Endothelial cell of umbilical vein (primary cell): ENCODE measurements at regions not wholly inside any gene's neighbourhood (a gene's known extent, or its start where the extent isn't known, plus 50 kb on each side); places are given as distances from the start of the nearest gene placed in this dataset.

Experiments used
- BruUV-seq: library from RNA; stranded (reverse); fragments of 400-500 nt; replicated peaks from 2 replicates; lab custom pipeline; 2021; lab: Mats Ljungman, UMichigan
- CTCF ChIA-PET: fragments of 300-600, 350-600 bp; sonication (Branson Sonifier 250); formaldehyde crosslinking; loops from one replicate; lab custom pipeline; 2021; ENCODE audit warnings: antibody characterized with exemption, inconsistent platforms; lab: Charles Lee
- POLR2A ChIA-PET: fragments of 300-600, 350-600 bp; sonication (Branson Sonifier 250); formaldehyde crosslinking; loops from one replicate; lab custom pipeline; 2021; ENCODE audit warnings: antibody characterized with exemption, inconsistent platforms; lab: Charles Lee
- DNase-seq: peaks from one replicate; pipeline ENCODE4 v3.0.0-alpha.2; 2011; ENCODE audit warnings: low read depth, low spot score
- FAIRE-seq: peaks from 2 replicates; lab custom pipeline; 2011; peaks lifted over from hg19 to GRCh38; lab: Jason Lieb, UNC
- H2AFZ ChIP-seq: 2 replicates; pipeline ENCODE4 v1.6.0; 2012; ENCODE audit warnings: low read depth, low read length, control low read depth, inconsistent platforms
- H3K27ac ChIP-seq: 2 replicates; pipeline ENCODE4 v1.5.1; 2011; ENCODE audit warnings: low read depth, mild to moderate bottlenecking, control low read depth, low read length, moderate library complexity; ENCODE audit not compliant: insufficient read depth
- H3K27me3 ChIP-seq, 2 experiments: 2 replicates each; pipeline versions ENCODE4 v1.6.0 to v1.6.1; 2011; ENCODE audit warnings: low read length in 2 of 2, mixed read lengths in 1 of 2; ENCODE audit not compliant: control insufficient read depth in 2 of 2, insufficient read depth in 2 of 2
- H3K36me3 ChIP-seq, 2 experiments: 2 replicates in 1 of 2; 3 replicates in 1 of 2; pipeline ENCODE4 v1.5.1; 2011; ENCODE audit warnings: low read length in 2 of 2, mild to moderate bottlenecking in 1 of 2, moderate library complexity in 1 of 2; ENCODE audit not compliant: control insufficient read depth in 2 of 2, insufficient read depth in 2 of 2; ENCODE audit errors: extremely low read depth in 1 of 2
- H3K4me1 ChIP-seq: 3 replicates; pipeline ENCODE4 v1.5.1; 2011; ENCODE audit warnings: mild to moderate bottlenecking, low read length; ENCODE audit not compliant: control insufficient read depth, insufficient read depth; ENCODE audit errors: extremely low read depth
- H3K4me2 ChIP-seq: 2 replicates; pipeline ENCODE4 v1.6.1; 2011; ENCODE audit warnings: low read length, control low read depth, mixed read lengths; ENCODE audit not compliant: insufficient read depth
- H3K4me3 ChIP-seq, 3 experiments: fragments of 200-600 bp in 1 of 3; sonication (generic), shearing (Covaris generic) in 1 of 3; replicated peaks in 1 of 3; 2 replicates each; pipeline ENCODE4 v1.5.1; 2011 to 2016; ENCODE audit warnings: control low read depth in 3 of 3, low read length in 3 of 3, mild to moderate bottlenecking in 2 of 3, inconsistent platforms in 1 of 3, low read depth in 1 of 3, moderate library complexity in 1 of 3; ENCODE audit not compliant: insufficient read depth in 1 of 3
- H3K79me2 ChIP-seq: 2 replicates; pipeline ENCODE4 v1.6.0; 2012; ENCODE audit warnings: low read length, inconsistent platforms; ENCODE audit not compliant: control insufficient read depth, insufficient read depth
- H3K9ac ChIP-seq: replicated peaks from 2 replicates; pipeline ENCODE3; 2011; ENCODE audit warnings: low read length, control low read depth; ENCODE audit not compliant: insufficient read depth; ENCODE audit errors: extremely low read depth
- H3K9me1 ChIP-seq: replicated peaks from 3 replicates; pipeline ENCODE4 v1.6.0; 2011; ENCODE audit warnings: mild to moderate bottlenecking, low read length; ENCODE audit not compliant: control insufficient read depth, insufficient read depth; ENCODE audit errors: extremely low read depth
- H3K9me3 ChIP-seq: replicated peaks from 2 replicates; pipeline ENCODE4 v1.5.1; 2012; ENCODE audit warnings: low read length, inconsistent platforms; ENCODE audit not compliant: control insufficient read depth, insufficient read depth
- H4K20me1 ChIP-seq: replicated peaks from 2 replicates; pipeline ENCODE3; 2011; ENCODE audit warnings: mild to moderate bottlenecking, low read length; ENCODE audit not compliant: control insufficient read depth, insufficient read depth; ENCODE audit errors: extremely low read depth
- CTCF ChIP-seq, 2 donors: IDR thresholded peaks; 1 replicate in 1 of 2; 2 replicates in 1 of 2; pipeline ENCODE4 v1.5.1; 2011; ENCODE audit warnings: low read length in 2 of 2, mild to moderate bottlenecking in 2 of 2, moderate library complexity in 2 of 2, control low read depth in 1 of 2, inconsistent platforms in 1 of 2, low read depth in 1 of 2; ENCODE audit not compliant: insufficient read depth in 1 of 2; ENCODE audit errors: extremely low read depth in 1 of 2
- EZH2 ChIP-seq: IDR thresholded peaks from 2 replicates; pipeline ENCODE4 v1.6.1; 2012; ENCODE audit warnings: borderline replicate concordance, low read depth, mild to moderate bottlenecking, moderate library complexity, low read length, inconsistent platforms; ENCODE audit not compliant: severe bottlenecking
- FOS ChIP-seq: IDR thresholded peaks from 2 replicates; pipeline ENCODE4 v1.6.1; 2011; ENCODE audit warnings: mild to moderate bottlenecking, low read length, moderate library complexity, borderline replicate concordance; ENCODE audit not compliant: insufficient read depth
- GATA2 ChIP-seq: IDR thresholded peaks from 2 replicates; pipeline ENCODE4 v1.7.0; 2011; ENCODE audit warnings: low read depth, mild to moderate bottlenecking, moderate library complexity, mixed read lengths, low read length; ENCODE audit not compliant: insufficient read length, insufficient read depth
- JUN ChIP-seq: IDR thresholded peaks from 2 replicates; pipeline ENCODE4 v1.6.1; 2011; ENCODE audit warnings: borderline replicate concordance, low read depth; ENCODE audit not compliant: insufficient read length, insufficient read depth
- MAX ChIP-seq: IDR thresholded peaks from 2 replicates; pipeline ENCODE4 v1.6.1; 2011; ENCODE audit not compliant: insufficient read depth, insufficient read length
- MYC ChIP-seq: IDR thresholded peaks from one replicate; pipeline ENCODE4 v1.6.1; 2011; ENCODE audit warnings: mild to moderate bottlenecking, low read depth, low read length
- POLR2A ChIP-seq: IDR thresholded peaks from 2 replicates; pipeline ENCODE4 v1.6.1; 2012; ENCODE audit warnings: low read depth, mild to moderate bottlenecking, control low read depth, low read length
- POLR2AphosphoS5 ChIP-seq: IDR thresholded peaks from 2 replicates; pipeline ENCODE4 v1.6.1; 2012; ENCODE audit warnings: low read depth, mild to moderate bottlenecking, control low read depth, low read length, moderate library complexity; ENCODE audit not compliant: insufficient read depth
- dilution Hi-C: fragments of 300-500 bp; cut with MboI; formaldehyde crosslinking; loops from one replicate; pipeline ENCODE4 v1.15.0; 2019; ENCODE audit warnings: low sequenced_read_pairs; ENCODE audit not compliant: extremely low pct_ligation_motif_present
- intact Hi-C: fragments of 100-400 bp; cut with micrococcal nuclease; formaldehyde crosslinking; loops from one replicate; pipeline ENCODE4 v1.10.0; 2022

GRCh38 chr1:235043234-235043633 lies 85.4 kb downstream of the TOMM20 start:
- Histone ChIP-seq H3K4me2 (no peak overlapping the region), H3K4me1 (peaks cover 10% of the 10 kb centered on the region), H3K9me1 (no peaks in the 10 kb centered on the region), H3K36me3 (no peaks in the 10 kb centered on the region), H3K9me3 (no peaks in the 10 kb centered on the region), H3K27ac (no peak overlapping the region), H4K20me1 (no peaks in the 10 kb centered on the region), H2AFZ (no peak overlapping the region), H3K4me3 (no peak overlapping the region), H3K9ac (no peak overlapping the region), H3K27me3 (no peaks in the 10 kb centered on the region), H3K79me2 (no peaks in the 10 kb centered on the region)
- BruUV-seq = no TSS peak
- intact Hi-C loops (no loop called here), dilution Hi-C loops (no loop called here)
- DNase-seq (no peak), FAIRE-seq (no peak)
- ChIA-PET POLR2A (no interaction called here), CTCF (no interaction called here)
- TF ChIP-seq JUN (no peak), MAX (no peak), GATA2 (no peak), POLR2AphosphoS5 (no peak), MYC (no peak), EZH2 (no peak)

- intact Hi-C loops (no loop called here), dilution Hi-C loops (no loop called here)
- FAIRE-seq = no peak
- Histone ChIP-seq H3K9me3 (no peaks in the 10 kb centered on the region), H3K4me3 (no peak overlapping the region), H3K9me1 (no peaks in the 10 kb centered on the region), H3K36me3 (no peaks in the 10 kb centered on the region), H3K27ac (no peak overlapping the region), H2AFZ (no peak overlapping the region), H3K4me1 (no peaks in the 10 kb centered on the region), H3K9ac (no peak overlapping the region), H3K27me3 (no peaks in the 10 kb centered on the region), H4K20me1 (no peaks in the 10 kb centered on the region), H3K4me2 (no peak overlapping the region), H3K79me2 (no peaks in the 10 kb centered on the region)
- TF ChIP-seq POLR2A (no peak), CTCF (IDR thresholded peaks at IDR 0.05; ENCODE audit: extremely low read depth in 1 of 2, insufficient read depth in 1 of 2, low read depth in 1 of 2, low read length in 2 of 2) (no peak), JUN (no peak), MYC (no peak), EZH2 (no peak), FOS (no peak), POLR2AphosphoS5 (no peak), GATA2 (no peak), MAX (no peak)
- ChIA-PET CTCF (no interaction called here), POLR2A (interaction anchor here (0.7 kb wide), 1 partner anchor 542 kb away, joined by 6 read pairs; no protein-coding TSS in a partner anchor)
- no peak for DNase-seq
- no TSS peak for BruUV-seq
These were observed 89.9 kb downstream of the TOMM20 start for GRCh38 chr1:235038701-235039100.
